ENCODE measurements at regions not wholly inside any gene's neighbourhood (a gene's known extent, or its start where the extent isn't known, plus 50 kb on each side); places are given as distances from the start of the nearest gene placed in this dataset.

DNA sequence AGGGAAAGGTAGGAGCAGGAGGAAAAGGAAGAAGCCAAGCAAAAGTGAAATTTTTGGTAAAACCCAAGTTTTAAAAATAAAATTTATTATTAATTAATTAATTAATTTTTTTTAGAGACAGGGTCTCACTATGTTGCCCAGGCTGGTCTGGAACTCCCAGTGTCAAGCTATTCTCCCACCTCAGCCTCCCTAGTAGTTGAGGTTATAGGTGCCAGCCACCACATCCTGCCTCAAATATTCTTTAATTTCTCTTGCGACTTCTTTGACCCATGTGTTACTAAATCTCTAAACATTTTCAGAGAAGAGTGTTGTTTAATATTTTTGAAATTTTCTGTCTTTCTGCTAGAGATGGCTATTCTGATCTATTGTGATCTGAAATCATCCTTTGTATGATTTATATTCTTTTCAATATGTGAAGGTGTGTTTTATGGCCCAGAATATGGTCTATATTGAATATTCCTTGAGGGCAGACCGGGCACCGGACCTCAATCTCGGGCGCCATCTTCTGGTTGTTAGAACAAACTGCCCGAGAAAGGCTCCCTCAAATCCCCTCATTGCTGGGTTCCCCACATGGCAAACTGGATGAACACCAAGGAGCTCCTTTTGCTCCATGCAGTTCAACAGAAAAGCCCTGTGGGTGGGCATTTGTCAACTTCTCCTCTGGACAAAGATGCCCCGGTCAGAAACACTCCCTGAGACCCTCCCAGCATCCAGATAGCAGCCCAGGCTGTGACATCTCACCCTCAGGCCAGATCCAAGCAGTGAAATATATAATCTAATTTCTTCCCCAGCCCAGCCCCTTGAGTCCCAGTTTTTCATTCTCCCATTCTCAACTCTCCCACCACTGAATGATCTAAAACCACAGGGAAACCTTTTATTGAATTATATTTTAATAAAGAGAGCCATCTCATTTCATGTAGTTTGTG, 110.5 kb downstream of the ASCL4 start:
- intact Hi-C loops (cut with DNase I), result loop anchor here (5.0 kb wide), 2 partner anchors 123 to 208 kb away; partner anchors contain the start of gene PRDM4
- no peak for DNase-seq
- ATAC-seq (ENCODE audit: poor library complexity), result no peak

DNA sequence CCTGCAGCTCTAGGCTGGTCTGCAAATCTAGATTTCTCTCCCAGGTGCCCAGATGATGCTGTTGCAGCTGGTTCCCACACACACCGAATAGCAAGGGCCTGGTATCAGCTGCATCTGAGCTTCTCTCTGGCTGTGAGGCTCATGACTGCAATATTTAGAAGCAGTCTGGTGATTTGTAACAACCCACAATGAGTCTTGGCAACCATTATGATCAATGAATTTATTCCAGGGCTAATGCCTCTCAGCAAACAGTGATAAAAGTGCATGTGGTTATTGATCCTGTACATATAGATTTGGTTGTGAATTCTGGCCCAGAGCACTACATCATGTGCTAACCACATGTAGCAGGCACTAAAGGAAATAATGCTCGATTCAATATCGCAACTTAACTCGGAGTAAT, 114.3 kb downstream of the ASCL4 start:
- intact Hi-C loops (cut with DNase I), result loop anchor here (5.0 kb wide), 1 partner anchor 211 kb away; no protein-coding TSS in a partner anchor
- ATAC-seq (ENCODE audit: poor library complexity), result no peak
- no peak for DNase-seq

DNA sequence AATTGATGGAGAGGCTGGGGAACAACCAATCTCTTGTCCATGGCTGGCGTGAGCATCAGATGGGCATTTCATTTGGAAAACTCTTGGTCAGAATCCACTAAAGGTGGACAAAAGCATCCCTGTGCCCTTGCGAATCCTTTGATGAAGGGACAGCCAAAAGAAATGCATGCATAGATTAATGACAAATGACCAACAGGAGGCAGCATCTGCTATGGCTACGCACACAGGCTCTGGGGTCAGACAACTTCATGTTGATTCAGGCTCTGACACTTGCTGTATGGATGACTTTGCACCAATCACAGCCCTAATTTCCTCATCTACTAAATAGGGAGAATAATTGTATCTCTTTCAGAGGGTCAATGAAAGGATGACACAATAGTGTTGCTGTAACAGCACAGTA, 117.5 kb downstream of the ASCL4 start:
- no peak for ATAC-seq (ENCODE audit: poor library complexity)
- intact Hi-C loops (cut with DNase I), result no loop called here
- DNase-seq, result no peak

DNA sequence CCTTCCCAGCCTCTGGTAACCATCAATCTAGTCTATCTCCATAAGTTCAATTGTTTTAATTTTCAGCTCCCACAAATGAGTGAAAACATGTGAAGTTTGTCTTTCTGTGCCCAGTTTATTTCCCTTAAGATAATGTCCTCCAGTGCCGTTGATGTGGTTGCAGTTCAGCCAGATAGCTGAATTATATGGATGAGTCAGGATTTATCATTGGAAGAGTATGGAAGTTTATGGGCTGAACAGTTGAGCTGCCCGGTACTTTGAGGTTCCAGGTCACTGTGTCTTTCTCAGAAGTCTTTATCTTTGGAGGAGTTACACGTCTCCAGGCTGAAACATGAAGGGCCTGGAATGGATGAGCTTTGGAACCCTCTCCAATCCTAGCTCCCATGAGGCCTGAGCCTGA, 120.1 kb downstream of the ASCL4 start:
- ATAC-seq (ENCODE audit: poor library complexity) (no peak), DNase-seq (no peak)
- intact Hi-C loops (cut with DNase I), result no loop called here

DNA sequence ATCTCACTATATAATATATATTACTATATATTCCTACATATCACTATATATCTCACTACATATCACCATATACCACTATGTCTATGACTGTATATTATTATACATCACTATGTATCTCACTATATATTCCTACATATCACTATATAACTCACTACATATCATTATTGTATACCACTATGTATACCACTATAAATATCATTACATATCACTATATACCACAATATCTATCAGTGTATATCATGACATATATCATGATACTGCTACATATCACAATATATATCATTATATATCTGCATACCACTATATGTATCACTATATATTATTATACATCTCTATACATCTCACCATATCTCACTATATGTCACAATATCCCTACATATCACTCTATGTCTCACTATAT, 121.5 kb downstream of the ASCL4 start:
- ATAC-seq (ENCODE audit: poor library complexity) (no peak), DNase-seq (no peak)
- intact Hi-C loops (cut with DNase I), result no loop called here

DNA sequence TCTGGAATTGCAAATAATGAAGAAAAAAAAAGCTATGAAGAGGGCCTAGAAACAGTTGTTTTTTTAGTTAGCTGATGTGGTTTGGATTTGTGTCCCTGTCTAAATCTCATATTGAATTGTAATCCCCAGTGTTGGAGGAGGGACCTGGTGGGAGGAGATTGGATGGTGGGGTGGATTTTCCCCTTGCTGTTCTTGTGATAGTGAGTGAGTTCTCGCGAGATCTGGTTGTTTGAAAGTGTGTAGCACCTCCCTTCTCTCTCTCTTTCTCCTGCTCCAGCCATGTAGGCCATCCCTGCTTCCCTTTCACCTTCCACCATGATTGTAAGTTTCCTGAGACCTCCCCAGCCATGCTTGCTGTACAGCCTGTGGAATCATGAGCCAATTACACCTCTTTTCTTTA, 126.1 kb downstream of the ASCL4 start:
- intact Hi-C loops (cut with DNase I), result no loop called here
- DNase-seq, result no peak
- no peak for ATAC-seq (ENCODE audit: poor library complexity)

DNA sequence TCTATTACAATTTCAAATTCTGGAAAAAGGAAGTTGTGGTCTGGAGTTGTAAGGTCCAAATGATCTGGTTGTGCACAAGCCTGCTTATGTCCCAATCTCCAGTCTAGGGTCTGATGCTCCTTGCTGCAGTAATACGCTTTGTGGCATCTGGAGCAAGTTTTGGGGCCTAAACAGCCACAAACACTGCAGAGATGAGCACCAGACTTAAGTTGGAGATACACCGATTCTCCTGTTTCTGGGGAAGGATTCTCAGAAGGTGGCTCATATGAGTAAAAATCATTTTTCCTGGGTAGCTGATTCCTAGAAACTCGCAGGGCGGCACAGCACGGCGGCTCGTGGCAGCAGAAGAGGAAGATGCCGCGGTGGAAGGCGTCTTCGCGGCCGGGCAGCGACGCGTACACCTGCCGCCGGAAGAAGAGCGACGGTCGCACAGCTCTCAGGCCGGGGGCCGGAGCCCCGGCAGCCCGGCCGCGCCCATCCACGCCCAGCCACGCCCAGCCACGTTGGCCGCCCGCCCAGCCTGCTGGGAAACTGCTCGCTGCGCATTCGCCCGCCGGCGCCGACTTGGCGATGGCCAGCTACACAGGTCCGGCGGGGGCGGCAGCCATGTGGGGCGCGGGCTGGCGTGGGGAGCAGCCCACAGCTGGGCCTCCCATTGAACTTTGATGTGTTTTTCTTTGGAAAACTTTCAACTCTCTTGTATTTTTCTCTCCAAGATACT, 129.0 kb downstream of the ASCL4 start:
- intact Hi-C loops (cut with DNase I), result no loop called here
- ATAC-seq (ENCODE audit: poor library complexity) (peak; percentile 86), DNase-seq (peak; percentile 78)

DNA sequence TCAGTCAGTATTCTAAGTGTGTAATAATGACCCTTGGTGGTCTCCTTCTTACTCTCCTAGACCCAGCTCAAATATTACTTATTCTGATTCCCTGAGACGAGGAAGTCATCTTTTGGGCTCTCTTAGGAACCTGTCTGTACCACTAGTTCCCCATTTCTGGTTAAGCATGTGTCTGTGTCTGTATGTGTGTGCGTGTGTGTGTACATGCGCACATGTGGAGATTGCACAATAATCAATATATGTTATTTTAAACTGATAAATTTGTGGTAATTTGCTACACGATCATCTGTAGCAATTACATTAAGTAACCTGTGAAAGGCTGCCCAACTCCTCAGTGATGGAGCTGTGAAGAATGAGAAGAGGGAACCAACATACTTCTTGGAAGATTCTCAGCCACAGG, 132.2 kb downstream of the ASCL4 start:
- intact Hi-C loops (cut with DNase I), result no loop called here
- DNase-seq (no peak), ATAC-seq (ENCODE audit: poor library complexity) (no peak)

DNA sequence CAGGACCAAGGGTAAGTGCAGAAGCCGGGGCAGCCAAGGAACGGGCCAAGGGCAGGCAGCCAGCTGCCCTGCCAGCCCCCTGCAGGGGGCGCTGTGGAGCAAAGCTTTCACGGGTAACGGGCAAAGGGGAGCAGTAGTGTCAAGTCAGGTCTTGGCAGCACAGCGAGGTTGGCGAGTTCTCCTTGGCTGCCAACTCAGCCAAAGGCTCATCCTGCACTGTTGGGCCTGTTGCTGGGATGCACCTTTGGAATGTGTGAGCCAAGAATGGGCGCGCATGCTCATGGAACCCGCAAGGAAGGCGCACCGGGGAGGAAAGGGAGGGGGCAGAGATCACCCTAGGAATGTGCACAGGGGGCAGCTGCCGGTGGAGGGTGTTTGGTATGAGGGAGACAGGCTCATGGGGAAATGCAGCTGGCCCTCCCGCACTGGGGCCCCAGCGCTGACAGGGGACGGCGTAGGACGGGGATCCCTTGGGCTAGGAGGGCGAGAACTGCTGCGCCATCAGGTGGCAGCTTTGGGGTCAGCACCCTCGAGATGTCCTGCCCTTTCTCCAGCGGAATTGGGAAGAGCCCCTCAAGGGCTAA, 138.0 kb downstream of the ASCL4 start:
- peak; percentile 58 for DNase-seq
- intact Hi-C loops (cut with DNase I), result no loop called here

DNA sequence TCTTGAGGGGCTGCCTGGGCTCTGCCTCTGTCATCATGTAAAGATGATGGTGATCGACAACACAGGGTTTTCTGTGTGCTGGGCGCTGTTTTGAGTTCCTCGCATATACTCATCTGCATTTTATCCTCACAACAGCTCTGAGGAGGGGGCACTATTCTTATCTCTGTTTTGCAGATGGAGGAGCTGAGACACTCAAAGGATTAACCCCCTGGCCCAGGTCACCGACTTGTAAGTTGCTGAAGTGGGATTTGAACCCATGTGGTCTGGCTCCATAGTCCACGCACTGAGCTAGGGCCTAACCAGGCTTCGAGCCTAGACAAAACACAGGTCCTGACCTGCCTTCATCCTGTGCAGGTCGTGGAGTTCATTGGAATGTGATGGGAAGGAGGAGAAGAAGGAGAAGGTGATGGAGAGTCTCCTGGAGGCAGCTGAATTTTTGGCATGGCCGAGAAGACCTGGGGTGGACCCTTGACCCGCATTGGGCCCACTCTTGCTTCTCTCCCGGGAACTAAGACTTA, 140.0 kb downstream of the ASCL4 start:
- no peak for ATAC-seq (ENCODE audit: poor library complexity)
- intact Hi-C loops (cut with DNase I), result no loop called here
- no peak for DNase-seq

More for the DNA sequence above, 138.0 kb downstream of the ASCL4 start:
- ATAC-seq (ENCODE audit: poor library complexity), result peak; percentile 88

DNA sequence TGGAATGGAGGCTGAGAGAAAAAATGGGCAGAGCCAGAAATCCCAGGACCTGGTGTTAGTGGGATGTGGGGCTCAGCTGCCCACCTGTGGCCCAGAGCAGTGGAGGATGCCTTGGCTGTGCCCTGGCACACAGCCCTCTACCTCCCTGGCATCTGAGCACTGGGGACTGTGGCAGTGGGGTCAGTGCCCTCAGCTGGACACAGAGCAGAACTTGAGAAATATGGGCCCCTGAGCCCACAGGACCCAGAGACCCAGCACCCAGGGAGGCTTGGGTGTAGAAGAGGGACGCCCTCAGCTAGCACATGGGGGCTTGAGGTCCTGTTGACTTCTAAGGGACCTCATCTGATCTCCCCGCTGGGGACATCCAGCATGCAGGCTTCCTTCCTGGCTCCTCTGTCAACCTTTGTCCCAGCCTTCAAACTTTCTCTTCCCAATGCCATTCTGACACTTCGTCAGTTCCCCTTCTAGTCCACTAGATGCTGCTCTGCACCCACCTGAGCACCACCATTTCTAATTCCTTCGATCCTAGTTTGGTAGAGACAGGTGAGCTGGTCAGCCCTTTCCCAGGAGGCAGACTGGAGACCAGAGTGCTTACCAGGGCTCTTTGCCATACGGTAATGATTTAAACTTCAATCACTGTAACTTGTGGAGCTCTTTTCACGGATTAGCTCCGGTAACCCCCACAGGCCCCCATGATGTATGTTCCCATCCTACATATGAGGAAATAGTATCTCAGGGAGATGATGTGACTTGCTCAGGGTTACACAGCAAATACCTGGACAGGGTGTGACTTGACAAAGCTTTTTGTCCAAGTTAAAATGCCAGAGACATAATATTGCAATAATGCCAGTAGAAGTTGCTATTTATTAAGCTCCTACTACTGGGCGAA, 143.7 kb downstream of the ASCL4 start:
- intact Hi-C loops (cut with DNase I), result loop anchor here (5.0 kb wide), 1 partner anchor 274 kb away; no protein-coding TSS in a partner anchor

DNA sequence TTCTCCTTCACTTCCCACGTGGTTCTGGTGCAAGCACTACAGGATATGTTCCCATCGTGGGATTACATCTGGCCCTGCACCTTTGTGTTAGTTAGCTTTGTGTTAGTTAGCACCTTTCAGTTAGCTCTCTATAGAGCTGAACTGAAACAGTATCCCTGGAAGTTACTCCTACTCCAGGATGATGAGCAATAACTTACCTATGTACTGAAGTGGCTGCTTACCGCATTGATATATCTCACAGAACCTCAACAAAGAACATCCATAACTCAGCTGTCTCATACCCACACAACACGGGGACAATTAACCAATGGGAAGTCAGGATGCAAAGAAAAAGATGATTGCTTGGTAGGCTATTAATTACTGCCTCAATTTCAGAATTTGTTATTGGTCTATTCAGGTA, 146.6 kb downstream of the ASCL4 start:
- no peak for ATAC-seq (ENCODE audit: poor library complexity)
- DNase-seq, result no peak
- intact Hi-C loops (cut with DNase I), result no loop called here

More for the DNA sequence above, 143.7 kb downstream of the ASCL4 start:
- DNase-seq (no peak), ATAC-seq (ENCODE audit: poor library complexity) (no peak)

DNA sequence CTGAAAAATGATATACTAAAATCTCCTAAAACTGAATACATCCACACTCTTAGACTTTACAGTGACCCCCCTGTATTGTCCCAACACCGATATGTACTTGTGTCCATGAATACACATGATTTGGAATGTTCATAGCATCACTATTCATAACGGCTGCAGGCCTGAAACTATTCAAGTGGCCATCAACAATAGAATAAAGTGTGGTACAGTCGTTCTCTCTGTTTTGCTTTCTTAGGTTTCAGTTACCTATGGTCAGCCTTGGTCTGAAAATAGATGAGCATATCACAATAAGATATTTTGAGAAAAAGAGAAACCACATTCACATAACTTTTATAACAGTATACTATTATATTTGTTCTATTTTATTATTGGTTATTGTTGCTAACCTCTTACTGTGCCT, 150.6 kb downstream of the ASCL4 start:
- ATAC-seq (ENCODE audit: poor library complexity), result no peak
- intact Hi-C loops (cut with DNase I), result no loop called here
- DNase-seq, result no peak

DNA sequence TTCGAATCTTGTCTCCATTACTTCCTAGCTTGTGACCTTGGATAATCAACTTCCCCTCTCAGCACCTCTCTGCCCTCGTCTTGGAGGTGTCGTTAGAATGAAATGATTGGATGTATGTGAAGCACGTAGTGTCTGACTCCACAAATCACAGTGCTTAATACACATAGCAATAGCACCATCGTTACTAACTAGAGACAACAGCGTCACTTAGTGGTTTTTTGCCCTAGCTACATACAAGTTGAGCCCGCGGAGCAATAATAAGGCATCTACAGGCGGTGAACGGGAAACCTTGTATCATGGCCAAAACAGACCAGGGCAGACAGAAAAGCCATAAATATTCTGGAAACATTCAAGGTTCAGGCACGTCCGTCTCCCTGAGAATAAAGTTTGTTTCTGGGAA, 154.9 kb downstream of the ASCL4 start:
- ATAC-seq (ENCODE audit: poor library complexity), result no peak
- intact Hi-C loops (cut with DNase I), result no loop called here
- no peak for DNase-seq

DNA sequence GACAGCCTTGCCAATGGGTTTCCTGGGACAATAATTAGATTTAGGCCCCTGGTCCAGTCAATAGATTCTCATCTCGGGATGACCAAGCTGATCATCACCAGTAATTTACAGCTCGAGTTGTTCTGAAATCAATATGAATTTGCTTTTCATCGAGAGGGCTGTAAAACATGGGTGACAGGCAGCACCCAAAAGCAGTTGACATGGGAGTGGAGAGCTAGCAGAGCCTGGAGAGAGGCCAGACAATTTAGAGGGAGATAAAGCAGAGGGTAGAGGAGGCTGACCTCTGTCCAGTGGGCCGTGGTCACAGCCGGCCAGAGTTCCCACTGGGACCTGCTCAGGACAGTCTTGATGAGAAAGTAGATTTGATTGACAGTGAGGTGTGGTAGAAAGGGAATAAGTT, 157.3 kb downstream of the ASCL4 start:
- intact Hi-C loops (cut with DNase I), result no loop called here
- no peak for DNase-seq
- no peak for ATAC-seq (ENCODE audit: poor library complexity)

DNA sequence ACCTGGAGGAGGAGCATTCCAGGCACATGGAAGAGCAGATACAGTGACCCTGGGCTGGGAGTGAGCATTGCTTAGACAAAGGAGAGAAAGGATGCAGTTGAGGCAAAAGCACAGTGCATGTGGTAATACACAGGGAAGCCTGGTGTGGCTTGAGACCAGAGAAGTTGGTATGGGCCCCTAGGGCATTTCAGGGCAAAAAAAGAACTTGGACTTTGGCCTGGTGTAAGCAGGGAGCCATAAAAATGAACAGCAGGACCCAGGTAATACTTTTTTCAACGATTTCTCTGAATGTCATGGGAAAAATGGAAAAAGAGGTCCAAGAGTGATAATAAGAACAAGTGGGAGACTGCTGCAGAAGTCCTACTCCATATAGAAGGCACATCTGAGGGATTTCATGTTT, 163.9 kb downstream of the ASCL4 start:
- no peak for ATAC-seq (ENCODE audit: poor library complexity)
- DNase-seq, result no peak
- intact Hi-C loops (cut with DNase I), result no loop called here

DNA sequence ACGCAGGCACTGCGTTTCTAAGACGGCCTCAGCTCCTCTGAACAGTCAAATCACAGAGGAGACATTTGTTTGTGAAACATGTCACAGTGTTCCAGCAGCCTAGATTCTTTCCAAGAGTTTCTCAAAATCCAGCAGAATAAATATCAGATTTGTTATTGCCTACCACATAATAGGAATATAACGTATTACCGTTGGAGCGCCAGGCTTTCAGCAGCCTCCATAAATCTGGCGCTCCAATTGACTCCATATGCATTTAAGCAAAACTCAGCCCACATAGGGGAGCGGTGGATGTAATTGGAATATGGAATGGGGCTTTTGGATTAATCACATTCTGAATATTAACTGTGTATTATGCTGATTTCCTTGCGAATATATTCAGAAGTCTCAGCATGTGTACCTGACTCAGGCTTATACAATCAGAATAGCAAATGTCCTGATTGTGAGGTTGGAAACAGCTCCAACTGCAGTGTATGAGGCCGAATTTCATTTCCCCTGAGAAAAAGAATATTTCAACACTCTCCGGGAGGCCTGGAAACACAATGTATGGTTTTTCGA, 174.0 kb downstream of the ASCL4 start:
- intact Hi-C loops (cut with DNase I), result no loop called here
- peak; percentile 59 for ATAC-seq (ENCODE audit: poor library complexity)
- no peak for DNase-seq

DNA sequence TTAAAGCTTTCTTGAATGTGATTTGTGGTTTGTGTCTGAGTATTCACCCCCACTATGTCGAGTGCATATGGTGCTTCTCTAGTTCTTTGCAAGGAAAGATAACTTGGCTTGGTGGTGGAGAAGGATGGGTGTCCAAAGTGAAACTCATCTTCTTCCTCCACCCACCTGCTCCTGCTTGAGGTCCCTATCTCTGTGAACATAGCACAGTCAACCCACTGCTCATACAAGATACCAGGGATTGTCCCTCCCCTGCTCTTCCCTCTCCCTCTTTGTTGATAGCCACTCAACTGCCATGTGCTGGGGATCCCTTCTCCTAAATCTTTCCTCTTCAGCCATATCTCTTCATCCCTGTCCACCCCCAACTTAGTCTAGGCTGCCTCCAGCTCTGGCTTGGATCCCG, 176.5 kb downstream of the ASCL4 start:
- intact Hi-C loops (cut with DNase I), result no loop called here
- DNase-seq (no peak), ATAC-seq (ENCODE audit: poor library complexity) (no peak)
